ENCODE measurements at regions not wholly inside any gene's neighbourhood (a gene's known extent, or its start where the extent isn't known, plus 50 kb on each side); places are given as distances from the start of the nearest gene placed in this dataset.
"Not testable (repeated sequence)": the region's sequence is repeated elsewhere in the genome, so short reads cannot be mapped to it uniquely, and the experiment has no call there.

DNA sequence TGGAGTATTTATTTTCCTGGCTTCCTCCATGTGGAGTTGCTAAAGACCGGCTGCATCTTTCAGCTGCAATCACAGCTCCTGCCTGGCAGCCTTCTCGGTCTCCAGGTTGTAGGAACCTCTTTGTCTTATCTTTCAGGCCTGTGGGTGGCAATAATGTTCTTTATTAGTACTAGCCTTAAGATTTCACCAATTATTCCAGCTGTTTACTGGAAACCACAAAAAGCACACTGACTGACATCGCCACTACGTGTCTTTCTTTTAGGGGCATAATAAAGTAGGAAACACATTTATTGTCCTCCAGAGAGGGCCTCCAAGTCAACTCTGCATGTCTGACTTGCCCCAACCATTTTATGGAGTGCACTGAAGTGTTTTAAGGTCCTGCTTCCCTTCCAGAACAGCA lies 1116.5 kb upstream of the TMEM132C start:
- TF ChIP-seq, protein P1, sequence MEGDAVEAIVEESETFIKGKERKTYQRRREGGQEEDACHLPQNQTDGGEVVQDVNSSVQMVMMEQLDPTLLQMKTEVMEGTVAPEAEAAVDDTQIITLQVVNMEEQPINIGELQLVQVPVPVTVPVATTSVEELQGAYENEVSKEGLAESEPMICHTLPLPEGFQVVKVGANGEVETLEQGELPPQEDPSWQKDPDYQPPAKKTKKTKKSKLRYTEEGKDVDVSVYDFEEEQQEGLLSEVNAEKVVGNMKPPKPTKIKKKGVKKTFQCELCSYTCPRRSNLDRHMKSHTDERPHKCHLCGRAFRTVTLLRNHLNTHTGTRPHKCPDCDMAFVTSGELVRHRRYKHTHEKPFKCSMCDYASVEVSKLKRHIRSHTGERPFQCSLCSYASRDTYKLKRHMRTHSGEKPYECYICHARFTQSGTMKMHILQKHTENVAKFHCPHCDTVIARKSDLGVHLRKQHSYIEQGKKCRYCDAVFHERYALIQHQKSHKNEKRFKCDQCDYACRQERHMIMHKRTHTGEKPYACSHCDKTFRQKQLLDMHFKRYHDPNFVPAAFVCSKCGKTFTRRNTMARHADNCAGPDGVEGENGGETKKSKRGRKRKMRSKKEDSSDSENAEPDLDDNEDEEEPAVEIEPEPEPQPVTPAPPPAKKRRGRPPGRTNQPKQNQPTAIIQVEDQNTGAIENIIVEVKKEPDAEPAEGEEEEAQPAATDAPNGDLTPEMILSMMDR (IDR thresholded peaks at IDR 0.05; ENCODE audit: borderline replicate concordance, control extremely low read depth, extremely low read depth, insufficient read depth, missing control alignments): no peak
- no peak for DNase-seq (ENCODE audit: low spot score)
- in situ Hi-C loops (cut with MboI; ENCODE audit: low sequenced_read_pairs, unreplicated experiment): no loop called here

DNA sequence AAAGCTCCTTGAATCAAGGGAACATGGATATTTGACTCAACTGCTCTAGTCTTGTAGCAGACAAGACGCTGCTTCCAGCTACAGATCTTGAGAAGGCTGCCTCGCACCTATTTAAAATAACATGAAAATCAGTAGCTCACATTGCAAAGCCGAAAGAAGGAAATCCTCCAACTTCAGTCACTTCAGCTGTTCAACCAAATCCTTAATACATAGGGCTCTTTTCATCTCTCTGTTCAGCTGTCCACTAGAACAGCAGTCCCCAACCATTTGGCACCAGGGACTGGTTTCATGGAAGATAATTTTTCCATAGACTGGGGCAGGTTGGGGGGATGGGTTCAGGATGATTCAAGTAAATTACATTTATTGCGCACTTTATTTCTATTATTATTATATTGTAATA lies 1116.0 kb upstream of the TMEM132C start:
- no peak for DNase-seq (ENCODE audit: low spot score)
- in situ Hi-C loops (cut with MboI; ENCODE audit: low sequenced_read_pairs, unreplicated experiment): no loop called here
- TF ChIP-seq, protein P1 (IDR thresholded peaks at IDR 0.05; ENCODE audit: borderline replicate concordance, control extremely low read depth, extremely low read depth, insufficient read depth, missing control alignments): no peak

GRCh38 chr12:127153996-127154395 lies 1113.0 kb upstream of the TMEM132C start:
- in situ Hi-C loops (cut with MboI; ENCODE audit: low sequenced_read_pairs, unreplicated experiment): no loop called here

GRCh38 chr12:127154830-127155229 lies 1112.1 kb upstream of the TMEM132C start:
- in situ Hi-C loops (cut with MboI; ENCODE audit: low sequenced_read_pairs, unreplicated experiment); DNase-seq (ENCODE audit: low spot score): not testable (repeated sequence)

More at GRCh38 chr12:127153996-127154395, 1113.0 kb upstream of the TMEM132C start:
- DNase-seq (ENCODE audit: low spot score): no peak
- TF ChIP-seq, protein P1 (IDR thresholded peaks at IDR 0.05; ENCODE audit: borderline replicate concordance, control extremely low read depth, extremely low read depth, insufficient read depth, missing control alignments): no peak

DNA sequence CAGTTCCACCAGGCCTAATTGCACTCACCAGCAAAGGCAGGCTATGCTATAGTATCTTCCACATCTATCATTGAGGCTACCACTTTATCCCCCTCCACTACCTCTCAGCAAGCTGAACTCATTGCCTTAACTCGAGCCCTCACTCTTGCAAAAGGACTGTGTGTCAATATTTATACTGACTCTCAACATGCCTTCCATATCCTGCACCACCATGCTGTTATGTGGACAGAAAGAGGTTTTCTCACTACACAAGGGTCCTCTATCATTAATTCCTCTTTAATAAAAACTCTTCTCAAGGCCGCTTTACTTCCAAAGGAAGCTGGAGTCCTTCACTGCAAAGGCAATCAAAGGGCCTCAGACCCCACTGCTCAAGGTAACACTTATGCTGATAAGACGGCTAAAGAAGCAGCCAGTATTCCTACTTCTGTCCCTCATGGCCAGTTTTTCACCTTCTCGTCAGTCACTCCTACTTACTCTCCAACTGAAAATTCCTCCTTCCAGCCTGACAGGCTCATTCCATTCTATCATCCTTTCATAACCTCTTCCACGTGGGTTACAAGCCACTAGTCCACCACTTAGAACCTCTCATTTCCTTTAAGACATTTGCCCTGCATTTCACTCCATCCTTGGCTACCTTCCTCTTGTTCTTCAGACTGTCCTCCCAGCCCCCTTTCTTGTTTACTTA lies 1110.9 kb upstream of the TMEM132C start:
- DNase-seq (ENCODE audit: low spot score); in situ Hi-C loops (cut with MboI; ENCODE audit: low sequenced_read_pairs, unreplicated experiment): not testable (repeated sequence)

DNA sequence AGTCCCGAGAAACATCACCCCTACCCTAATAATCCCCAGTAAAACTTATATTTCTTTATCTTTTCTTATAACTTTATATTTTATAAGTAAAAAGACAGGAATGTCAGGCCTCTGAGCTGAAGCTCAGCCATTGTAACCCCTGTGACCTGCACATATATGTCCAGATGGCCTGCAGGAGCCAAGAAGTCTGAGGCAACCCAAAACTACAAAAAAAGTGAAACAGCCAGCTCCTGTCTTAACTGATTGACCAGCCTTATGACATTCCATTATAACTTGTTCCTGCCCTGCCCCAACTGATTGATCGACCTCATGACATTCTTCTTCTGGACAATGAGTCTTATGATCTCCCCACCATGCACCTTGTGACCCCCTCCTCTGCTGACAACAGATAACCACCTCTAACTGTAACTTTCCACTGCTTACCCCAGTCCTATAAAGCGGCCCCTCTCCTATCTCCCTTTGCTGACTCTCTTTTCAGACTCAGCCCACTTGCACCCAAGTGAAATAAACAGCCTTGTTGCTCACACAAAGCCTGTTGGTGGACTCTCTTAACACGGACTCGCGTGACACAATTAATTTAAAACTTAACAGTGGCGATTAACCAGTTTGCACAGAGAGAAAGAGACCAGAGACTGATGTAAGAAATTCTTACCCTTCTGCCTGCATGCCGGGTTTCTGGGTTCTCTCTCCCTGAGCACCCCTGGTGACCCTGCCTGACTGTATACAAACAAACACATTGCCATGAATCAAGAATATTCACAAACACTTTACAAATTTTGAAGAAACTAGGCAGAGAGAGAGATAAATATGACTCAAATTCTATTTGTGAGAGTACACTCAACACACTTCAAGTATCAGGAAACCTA lies 1109.2 kb upstream of the TMEM132C start:
- in situ Hi-C loops (cut with MboI; ENCODE audit: low sequenced_read_pairs, unreplicated experiment): not testable (repeated sequence)

DNA sequence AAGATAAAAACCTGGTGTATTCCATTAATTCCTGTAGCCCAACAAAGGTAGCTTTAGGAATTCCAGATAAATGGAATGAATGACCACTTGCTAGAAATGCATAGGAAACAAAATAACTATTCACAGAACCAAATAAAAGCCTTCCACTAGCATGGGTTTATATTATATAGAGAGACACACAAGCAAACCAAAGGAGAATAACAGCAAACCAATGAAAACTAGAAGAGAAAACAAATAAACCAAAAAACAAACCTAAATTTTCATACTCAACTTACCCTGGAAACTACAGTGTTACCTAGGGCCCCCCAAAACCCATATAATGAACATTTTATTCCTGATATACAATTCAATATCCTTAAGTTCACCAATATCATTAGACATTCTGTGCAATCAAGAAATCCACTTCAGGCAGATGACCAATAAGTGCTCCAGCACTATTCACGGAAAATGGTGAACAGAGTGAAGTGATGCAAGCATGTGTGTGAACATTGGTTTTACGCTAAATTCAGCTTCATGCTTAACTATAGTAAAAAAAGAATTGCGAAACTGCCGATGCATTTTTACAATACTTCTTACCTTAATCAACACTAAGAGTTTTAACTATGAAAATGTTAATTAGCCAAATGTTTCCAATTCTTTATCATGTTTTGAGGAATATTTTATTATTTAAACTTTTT lies 1108.4 kb upstream of the TMEM132C start:
- in situ Hi-C loops (cut with MboI; ENCODE audit: low sequenced_read_pairs, unreplicated experiment): no loop called here
- no peak for DNase-seq (ENCODE audit: low spot score)
- TF ChIP-seq, protein P1 (IDR thresholded peaks at IDR 0.05; ENCODE audit: borderline replicate concordance, control extremely low read depth, extremely low read depth, insufficient read depth, missing control alignments): no peak

More for the DNA sequence above, 1109.2 kb upstream of the TMEM132C start:
- not testable (repeated sequence) for DNase-seq (ENCODE audit: low spot score)

DNA sequence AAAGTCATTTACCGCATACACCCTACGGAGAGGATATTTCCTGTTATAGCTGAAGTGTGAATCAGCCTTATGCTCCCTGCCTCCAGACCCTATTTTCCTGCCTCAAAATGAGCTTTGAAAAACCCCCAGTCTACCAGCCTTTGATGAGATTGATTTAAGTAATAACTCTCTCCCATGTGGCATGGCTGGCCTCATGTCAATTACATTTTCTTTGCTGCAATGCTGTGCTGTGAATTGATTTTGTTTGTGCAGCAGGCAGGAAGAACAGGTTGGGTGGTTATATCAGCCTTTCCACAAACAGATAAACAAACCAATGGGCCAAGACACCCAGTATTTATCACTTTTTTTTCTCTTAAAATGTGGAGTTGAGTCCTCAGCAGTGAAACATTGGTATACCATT lies 1105.5 kb upstream of the TMEM132C start:
- TF ChIP-seq, protein P1 (IDR thresholded peaks at IDR 0.05; ENCODE audit: borderline replicate concordance, control extremely low read depth, extremely low read depth, insufficient read depth, missing control alignments): no peak
- in situ Hi-C loops (cut with MboI; ENCODE audit: low sequenced_read_pairs, unreplicated experiment): no loop called here
- no peak for DNase-seq (ENCODE audit: low spot score)

Data from GM13976 (cell line).